ENCODE measurements at regions not wholly inside any gene's neighbourhood (a gene's known extent, or its start where the extent isn't known, plus 50 kb on each side); places are given as distances from the start of the nearest gene placed in this dataset.

DNA sequence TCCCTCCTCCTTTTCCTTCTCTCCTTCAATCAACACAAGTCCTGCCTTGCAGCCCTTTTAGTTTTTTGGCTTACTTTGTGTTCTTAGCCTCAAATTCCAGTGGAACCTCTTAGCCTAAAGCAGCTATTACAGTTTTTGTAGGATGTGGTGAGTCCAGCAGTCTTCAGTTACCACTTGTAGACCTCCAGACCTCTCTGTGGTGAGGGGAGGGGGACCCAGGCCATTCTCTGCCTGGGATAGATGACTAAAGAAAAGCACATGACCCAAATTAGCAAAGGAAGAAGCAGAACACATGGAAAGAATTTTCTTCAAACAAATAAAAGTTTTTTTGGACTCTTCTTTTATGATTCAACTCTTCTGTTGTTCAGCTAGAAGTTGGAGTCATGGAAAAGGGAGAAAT lies 246.5 kb downstream of the HAO1 start:
- Histone ChIP-seq H3K27me3 (ENCODE audit: control insufficient read depth, extremely low read depth, insufficient read depth, low read length) (no peaks in the 10 kb centered on the region), H3K4me1 (ENCODE audit: control insufficient read depth, extremely low read depth, insufficient read depth, low read length) (peaks cover 7% of the 10 kb centered on the region), H3K36me3 (ENCODE audit: control insufficient read depth in 2 of 2, extremely low read depth in 1 of 2, insufficient read depth in 2 of 2, low read length in 2 of 2) (no peaks in the 10 kb centered on the region), H3K27ac (ENCODE audit: control insufficient read depth, insufficient read depth, low read length) (no peak overlapping the region), H3K79me2 (ENCODE audit: control insufficient read depth, insufficient read depth, low read length) (no peaks in the 10 kb centered on the region), H3K9me1 (ENCODE audit: control insufficient read depth, extremely low read depth, insufficient read depth, low read length) (no peaks in the 10 kb centered on the region), H2AFZ (ENCODE audit: control insufficient read depth, low read length) (no peak overlapping the region), H3K4me2 (ENCODE audit: control insufficient read depth, extremely low read depth, insufficient read depth, low read depth, low read length) (no peak overlapping the region), H4K20me1 (ENCODE audit: control insufficient read depth, extremely low read depth, insufficient read depth, low read length) (no peaks in the 10 kb centered on the region), H3K9me3 (ENCODE audit: control insufficient read depth, low read depth, low read length) (no peaks in the 10 kb centered on the region), H3K9ac (ENCODE audit: control insufficient read depth, extremely low read depth, insufficient read depth, low read length) (no peak overlapping the region), H3K4me3 (ENCODE audit: control insufficient read depth in 2 of 3, extremely low read depth in 1 of 3, insufficient read depth in 2 of 3, low read depth in 1 of 3, low read length in 3 of 3) (no peak overlapping the region)
- no peak for FAIRE-seq
- dilution Hi-C loops (cut with MboI; ENCODE audit: extremely low pct_ligation_motif_present, low sequenced_read_pairs) = no loop called here
- TF ChIP-seq EZH2 (IDR thresholded peaks at IDR 0.05; ENCODE audit: low read length) = no peak
- TF ChIP-seq CTCF (optimal IDR thresholded peaks at IDR 0.05 in 1 of 3, IDR thresholded peaks at IDR 0.05 in 1 of 3, conservative IDR thresholded peaks at IDR 0.05 in 1 of 3; ENCODE audit: extremely low read depth in 1 of 3, insufficient read depth in 2 of 3, low read length in 3 of 3) = no peak
- no peak for DNase-seq (ENCODE audit: low read depth, low spot score)

DNA sequence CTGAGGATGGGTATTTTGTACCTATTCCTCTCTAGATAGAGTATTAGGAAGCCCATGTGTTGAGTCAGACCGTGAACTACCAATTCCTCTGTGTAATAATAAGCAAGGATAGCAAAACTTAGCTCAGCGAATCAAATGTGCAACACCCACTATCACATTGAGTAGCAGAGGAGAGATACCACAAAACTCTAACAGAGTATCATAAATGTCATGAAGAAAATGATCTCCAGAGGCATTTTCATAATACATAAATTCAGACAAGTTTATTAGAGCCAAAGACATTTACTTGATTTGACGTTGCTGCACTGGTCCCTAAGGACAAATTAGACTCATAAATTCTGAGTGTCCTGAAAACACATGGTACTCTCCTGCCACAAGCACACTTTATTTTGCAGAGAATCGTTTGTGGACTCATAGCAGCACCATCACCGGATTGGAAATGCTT lies 245.2 kb downstream of the HAO1 start:
- Histone ChIP-seq H3K4me1 (ENCODE audit: control insufficient read depth, extremely low read depth, insufficient read depth, low read length) (peaks cover 7% of the 10 kb centered on the region), H2AFZ (ENCODE audit: control insufficient read depth, low read length) (no peak overlapping the region), H3K27ac (ENCODE audit: control insufficient read depth, insufficient read depth, low read length) (no peak overlapping the region), H3K27me3 (ENCODE audit: control insufficient read depth, extremely low read depth, insufficient read depth, low read length) (no peaks in the 10 kb centered on the region), H3K9ac (ENCODE audit: control insufficient read depth, extremely low read depth, insufficient read depth, low read length) (no peak overlapping the region), H3K9me3 (ENCODE audit: control insufficient read depth, low read depth, low read length) (no peaks in the 10 kb centered on the region), H4K20me1 (ENCODE audit: control insufficient read depth, extremely low read depth, insufficient read depth, low read length) (no peaks in the 10 kb centered on the region), H3K36me3 (ENCODE audit: control insufficient read depth in 2 of 2, extremely low read depth in 1 of 2, insufficient read depth in 2 of 2, low read length in 2 of 2) (no peaks in the 10 kb centered on the region), H3K4me2 (ENCODE audit: control insufficient read depth, extremely low read depth, insufficient read depth, low read depth, low read length) (no peak overlapping the region), H3K79me2 (ENCODE audit: control insufficient read depth, insufficient read depth, low read length) (no peaks in the 10 kb centered on the region), H3K9me1 (ENCODE audit: control insufficient read depth, extremely low read depth, insufficient read depth, low read length) (no peaks in the 10 kb centered on the region), H3K4me3 (ENCODE audit: control insufficient read depth in 2 of 3, extremely low read depth in 1 of 3, insufficient read depth in 2 of 3, low read depth in 1 of 3, low read length in 3 of 3) (no peak overlapping the region)
- TF ChIP-seq CTCF (optimal IDR thresholded peaks at IDR 0.05 in 1 of 3, IDR thresholded peaks at IDR 0.05 in 1 of 3, conservative IDR thresholded peaks at IDR 0.05 in 1 of 3; ENCODE audit: extremely low read depth in 1 of 3, insufficient read depth in 2 of 3, low read length in 3 of 3) = no peak
- TF ChIP-seq EZH2 (IDR thresholded peaks at IDR 0.05; ENCODE audit: low read length) = no peak
- DNase-seq (ENCODE audit: low read depth, low spot score) = no peak
- dilution Hi-C loops (cut with MboI; ENCODE audit: extremely low pct_ligation_motif_present, low sequenced_read_pairs) = no loop called here
- no peak for FAIRE-seq

Data from keratinocyte (primary cell).